C4-2B (cell line): ENCODE measurements at regions not wholly inside any gene's neighbourhood (a gene's known extent, or its start where the extent isn't known, plus 50 kb on each side); places are given as distances from the start of the nearest gene placed in this dataset.

Source experiments
- ZFX ChIP-seq: fragments of 450-650 bp; IDR thresholded peaks from 2 replicates; pipeline ENCODE4 v1.6.1; 2017
- TF ChIP-seq, protein P1 (sequence below): fragments of 450-650 bp; conservative IDR thresholded peaks from 2 replicates; pipeline ENCODE4 v1.5.1; 2017; ENCODE audit warnings: mild to moderate bottlenecking

- TF ChIP-seq, protein P1, sequence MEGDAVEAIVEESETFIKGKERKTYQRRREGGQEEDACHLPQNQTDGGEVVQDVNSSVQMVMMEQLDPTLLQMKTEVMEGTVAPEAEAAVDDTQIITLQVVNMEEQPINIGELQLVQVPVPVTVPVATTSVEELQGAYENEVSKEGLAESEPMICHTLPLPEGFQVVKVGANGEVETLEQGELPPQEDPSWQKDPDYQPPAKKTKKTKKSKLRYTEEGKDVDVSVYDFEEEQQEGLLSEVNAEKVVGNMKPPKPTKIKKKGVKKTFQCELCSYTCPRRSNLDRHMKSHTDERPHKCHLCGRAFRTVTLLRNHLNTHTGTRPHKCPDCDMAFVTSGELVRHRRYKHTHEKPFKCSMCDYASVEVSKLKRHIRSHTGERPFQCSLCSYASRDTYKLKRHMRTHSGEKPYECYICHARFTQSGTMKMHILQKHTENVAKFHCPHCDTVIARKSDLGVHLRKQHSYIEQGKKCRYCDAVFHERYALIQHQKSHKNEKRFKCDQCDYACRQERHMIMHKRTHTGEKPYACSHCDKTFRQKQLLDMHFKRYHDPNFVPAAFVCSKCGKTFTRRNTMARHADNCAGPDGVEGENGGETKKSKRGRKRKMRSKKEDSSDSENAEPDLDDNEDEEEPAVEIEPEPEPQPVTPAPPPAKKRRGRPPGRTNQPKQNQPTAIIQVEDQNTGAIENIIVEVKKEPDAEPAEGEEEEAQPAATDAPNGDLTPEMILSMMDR: no peak
- TF ChIP-seq ZFX: no peak
Observed at GRCh38 chr12:73112035-73112816, 840.1 kb downstream of the TRHDE start.
